Vagina (tissue), 2 donors: ENCODE measurements at regions not wholly inside any gene's neighbourhood (a gene's known extent, or its start where the extent isn't known, plus 50 kb on each side); places are given as distances from the start of the nearest gene placed in this dataset.
"Not testable (repeated sequence)": the region's sequence is repeated elsewhere in the genome, so short reads cannot be mapped to it uniquely, and the experiment has no call there.

Experiments used
- POLR2A ChIP-seq, 2 donors: fragments of 450-650 bp; IDR thresholded peaks; one replicate each; pipeline ENCODE4 v1.6.1; 2017; ENCODE audit warnings: antibody characterized with exemption in 2 of 2, mild to moderate bottlenecking in 2 of 2, moderate library complexity in 2 of 2
- POLR2AphosphoS5 ChIP-seq, 2 donors: sonication (generic); formaldehyde crosslinking; IDR thresholded peaks; one replicate each; pipeline ENCODE4 v1.9.0; 2017; ENCODE audit warnings: antibody characterized with exemption in 2 of 2, mild to moderate bottlenecking in 2 of 2, low read depth in 1 of 2; ENCODE audit not compliant: insufficient read depth in 1 of 2
- TF ChIP-seq, protein P1 (sequence below), 3 experiments: fragments of 450-650 bp in 2 of 3; fragments of 200-600 bp in 1 of 3; sonication (generic) in 1 of 3; IDR thresholded peaks; one replicate each; pipeline ENCODE4 v1.5.1; 2017 to 2019; ENCODE audit warnings: antibody characterized with exemption in 3 of 3, mild to moderate bottlenecking in 2 of 3, moderate library complexity in 2 of 3

DNA sequence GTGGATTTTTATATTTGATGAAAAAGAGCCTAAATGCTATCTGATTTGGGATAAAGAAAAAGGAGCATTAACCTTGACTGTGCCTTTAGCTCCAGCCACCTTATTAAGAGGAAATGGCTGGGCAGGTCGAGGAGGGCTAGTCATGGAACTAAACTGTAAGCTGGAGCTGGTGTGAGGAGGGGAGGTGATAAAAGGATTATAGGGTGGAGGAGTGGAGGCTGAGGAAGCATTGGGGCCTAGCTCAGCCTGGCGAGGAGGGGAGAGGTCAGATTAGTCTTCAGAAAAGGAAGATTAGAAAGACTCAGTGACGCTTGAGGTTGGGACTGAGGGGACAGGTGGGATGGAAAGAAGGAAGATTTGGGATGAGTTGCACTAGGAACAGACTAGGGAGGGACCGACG, 222.7 kb downstream of the OTOP1 start:
- not testable (repeated sequence) for TF ChIP-seq POLR2A (IDR thresholded peaks at IDR 0.05); POLR2AphosphoS5 (IDR thresholded peaks at IDR 0.05; ENCODE audit: insufficient read depth in 1 of 2, low read depth in 1 of 2)
- TF ChIP-seq, protein P1, sequence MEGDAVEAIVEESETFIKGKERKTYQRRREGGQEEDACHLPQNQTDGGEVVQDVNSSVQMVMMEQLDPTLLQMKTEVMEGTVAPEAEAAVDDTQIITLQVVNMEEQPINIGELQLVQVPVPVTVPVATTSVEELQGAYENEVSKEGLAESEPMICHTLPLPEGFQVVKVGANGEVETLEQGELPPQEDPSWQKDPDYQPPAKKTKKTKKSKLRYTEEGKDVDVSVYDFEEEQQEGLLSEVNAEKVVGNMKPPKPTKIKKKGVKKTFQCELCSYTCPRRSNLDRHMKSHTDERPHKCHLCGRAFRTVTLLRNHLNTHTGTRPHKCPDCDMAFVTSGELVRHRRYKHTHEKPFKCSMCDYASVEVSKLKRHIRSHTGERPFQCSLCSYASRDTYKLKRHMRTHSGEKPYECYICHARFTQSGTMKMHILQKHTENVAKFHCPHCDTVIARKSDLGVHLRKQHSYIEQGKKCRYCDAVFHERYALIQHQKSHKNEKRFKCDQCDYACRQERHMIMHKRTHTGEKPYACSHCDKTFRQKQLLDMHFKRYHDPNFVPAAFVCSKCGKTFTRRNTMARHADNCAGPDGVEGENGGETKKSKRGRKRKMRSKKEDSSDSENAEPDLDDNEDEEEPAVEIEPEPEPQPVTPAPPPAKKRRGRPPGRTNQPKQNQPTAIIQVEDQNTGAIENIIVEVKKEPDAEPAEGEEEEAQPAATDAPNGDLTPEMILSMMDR (IDR thresholded peaks at IDR 0.05) = not testable (repeated sequence)
